Stomach (tissue), 8 donors: ENCODE measurements at regions not wholly inside any gene's neighbourhood (a gene's known extent, or its start where the extent isn't known, plus 50 kb on each side); places are given as distances from the start of the nearest gene placed in this dataset.

ENCODE experiments used
- DNase-seq, 2 donors: peaks; one replicate each; pipeline versions ENCODE4 v3.0.0 to v3.0.0-alpha.2; 2013 to 2019
- H3K27ac ChIP-seq, 5 donors: fragments of 200-600 bp in 4 of 5; sonication (generic) in 4 of 5; one replicate each; pipeline ENCODE4 v1.5.1; 2013 to 2019; ENCODE audit warnings: mild to moderate bottlenecking in 1 of 5, moderate library complexity in 1 of 5
- H3K27me3 ChIP-seq, 3 donors: fragments of 200-600 bp; sonication (generic); one replicate each; pipeline ENCODE4 v1.5.1; 2017 to 2019; ENCODE audit warnings: mixed run types in 1 of 3
- H3K36me3 ChIP-seq, 4 donors: fragments of 200-600 bp; sonication (generic); 1 replicate in 3 of 4; 2 replicates in 1 of 4; pipeline ENCODE4 v1.5.1; 2016 to 2019
- H3K4me1 ChIP-seq, 4 donors: fragments of 200-600 bp; sonication (generic); one replicate each; pipeline ENCODE4 v1.5.1; 2016 to 2019
- H3K4me3 ChIP-seq, 4 donors: fragments of 200-600 bp; sonication (generic) in 3 of 4; one replicate each; pipeline ENCODE4 v1.5.1; 2016 to 2019; ENCODE audit warnings: mild to moderate bottlenecking in 1 of 4
- H3K9me3 ChIP-seq, 4 donors: fragments of 200-600 bp; sonication (generic); one replicate each; pipeline ENCODE4 v1.5.1; 2016 to 2019
- EP300 ChIP-seq: sonication (generic); formaldehyde crosslinking; IDR thresholded peaks from one replicate; pipeline ENCODE4 v1.6.1; 2017; ENCODE audit warnings: antibody characterized with exemption
- POLR2A ChIP-seq, 4 donors: fragments of 450-650 bp; IDR thresholded peaks; one replicate each; pipeline ENCODE4 v1.6.1; 2016; ENCODE audit warnings: antibody characterized with exemption in 4 of 4, control low read depth in 2 of 4, mild to moderate bottlenecking in 1 of 4, moderate library complexity in 1 of 4
- POLR2AphosphoS5 ChIP-seq, 3 donors: sonication (generic); formaldehyde crosslinking; IDR thresholded peaks; one replicate each; pipeline ENCODE4 v1.6.1; 2016; ENCODE audit warnings: antibody characterized with exemption in 3 of 3
- WGBS, 5 donors: extraction: QIAGEN DNeasy Blood & Tissue Kit in 3 of 5; methylation state at CpG; one replicate each; pipeline versions ENCODE4 v1.1.5 to v1.1.7; 2013 to 2018; 5-methylcytosine and 5-hydroxymethylcytosine counted together
- intact Hi-C: fragments of 100-400 bp; cut with DNase I; formaldehyde crosslinking; loops from one replicate; pipeline ENCODE4 v1.15.1; 2023; ENCODE audit warnings: low total_unique reads
- TF ChIP-seq, protein P1 (sequence below), 7 experiments: fragments of 450-650 bp in 4 of 7; fragments of 200-600 bp in 3 of 7; sonication (generic) in 3 of 7; IDR thresholded peaks; one replicate each; pipeline ENCODE4 v1.5.1; 2016 to 2019; ENCODE audit warnings: antibody characterized with exemption in 7 of 7, control low read depth in 2 of 7, mild to moderate bottlenecking in 1 of 7
- donor health status: healthy with polysubstance abuse.
- donor health status: Bipolar disorder and iron deficiency.
- donor health status: healthy.

DNA sequence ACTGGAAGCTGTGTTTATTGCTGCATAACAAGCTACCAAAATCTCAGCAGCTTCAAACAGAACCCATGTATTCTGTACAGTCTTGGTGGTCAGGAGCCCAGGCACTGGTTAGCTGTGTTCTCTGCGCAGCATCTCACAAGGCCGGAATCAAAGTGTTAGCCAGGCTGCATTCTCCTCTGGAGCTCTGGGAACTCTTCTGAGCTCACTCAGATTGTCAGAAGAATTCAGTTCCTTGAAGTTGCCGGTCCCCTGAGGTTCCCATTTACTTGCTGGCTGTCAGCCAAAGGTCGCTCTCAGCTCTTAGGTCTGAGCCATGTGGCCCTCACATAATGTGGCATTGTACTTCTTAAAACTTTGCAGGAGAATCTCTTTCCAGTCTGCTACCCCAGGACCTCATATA is 123.6 kb upstream of the SMIM21 start:
- Histone ChIP-seq H3K4me1 (no peaks in the 10 kb centered on the region), H3K36me3 (no peaks in the 10 kb centered on the region), H3K27me3 (peaks cover 0 to 4% (median 0%) of the 10 kb centered on the region in 3 donors), H3K27ac (no peak overlapping the region), H3K4me3 (no peak overlapping the region), H3K9me3 (no peaks in the 10 kb centered on the region)
- intact Hi-C loops: no loop called here
- no peak for TF ChIP-seq POLR2AphosphoS5 (IDR thresholded peaks at IDR 0.05)
- TF ChIP-seq, protein P1, sequence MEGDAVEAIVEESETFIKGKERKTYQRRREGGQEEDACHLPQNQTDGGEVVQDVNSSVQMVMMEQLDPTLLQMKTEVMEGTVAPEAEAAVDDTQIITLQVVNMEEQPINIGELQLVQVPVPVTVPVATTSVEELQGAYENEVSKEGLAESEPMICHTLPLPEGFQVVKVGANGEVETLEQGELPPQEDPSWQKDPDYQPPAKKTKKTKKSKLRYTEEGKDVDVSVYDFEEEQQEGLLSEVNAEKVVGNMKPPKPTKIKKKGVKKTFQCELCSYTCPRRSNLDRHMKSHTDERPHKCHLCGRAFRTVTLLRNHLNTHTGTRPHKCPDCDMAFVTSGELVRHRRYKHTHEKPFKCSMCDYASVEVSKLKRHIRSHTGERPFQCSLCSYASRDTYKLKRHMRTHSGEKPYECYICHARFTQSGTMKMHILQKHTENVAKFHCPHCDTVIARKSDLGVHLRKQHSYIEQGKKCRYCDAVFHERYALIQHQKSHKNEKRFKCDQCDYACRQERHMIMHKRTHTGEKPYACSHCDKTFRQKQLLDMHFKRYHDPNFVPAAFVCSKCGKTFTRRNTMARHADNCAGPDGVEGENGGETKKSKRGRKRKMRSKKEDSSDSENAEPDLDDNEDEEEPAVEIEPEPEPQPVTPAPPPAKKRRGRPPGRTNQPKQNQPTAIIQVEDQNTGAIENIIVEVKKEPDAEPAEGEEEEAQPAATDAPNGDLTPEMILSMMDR (IDR thresholded peaks at IDR 0.05): no peak
- TF ChIP-seq EP300: no peak
- no peak for TF ChIP-seq POLR2A (IDR thresholded peaks at IDR 0.05)
- WGBS, 5 donors: 15 to 43% (median 36%) methylated on average over 4 of the region's 4 CpGs
- DNase-seq: peak in 1 of 2 donors; percentile 67

DNA sequence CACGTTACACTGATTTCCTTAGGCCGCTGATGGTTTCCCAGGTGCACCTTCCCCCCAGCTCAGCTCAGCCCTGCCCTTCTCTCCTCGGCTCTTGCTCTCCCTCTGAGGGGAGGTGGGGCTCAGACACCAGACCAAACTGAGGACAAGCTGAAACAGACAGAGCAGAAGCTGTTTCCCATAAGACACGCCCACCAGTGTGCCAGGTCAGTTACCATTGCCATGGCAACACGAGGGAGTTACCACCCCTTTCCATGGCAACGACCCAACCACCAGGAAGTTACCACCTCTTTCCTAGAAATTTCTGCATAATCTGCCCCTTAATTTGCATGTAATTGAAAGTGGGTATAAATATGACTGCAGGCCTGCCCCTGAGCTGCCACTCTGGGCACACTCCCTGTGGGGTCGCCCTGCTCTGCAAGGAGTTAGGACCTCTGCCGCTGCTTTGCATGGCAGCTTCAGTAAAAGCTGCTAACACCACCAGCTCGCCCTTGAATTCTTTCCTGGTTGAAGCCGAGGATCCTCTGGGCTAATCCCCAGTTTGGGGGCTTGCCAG is 120.9 kb upstream of the SMIM21 start:
- intact Hi-C loops: no loop called here

DNA sequence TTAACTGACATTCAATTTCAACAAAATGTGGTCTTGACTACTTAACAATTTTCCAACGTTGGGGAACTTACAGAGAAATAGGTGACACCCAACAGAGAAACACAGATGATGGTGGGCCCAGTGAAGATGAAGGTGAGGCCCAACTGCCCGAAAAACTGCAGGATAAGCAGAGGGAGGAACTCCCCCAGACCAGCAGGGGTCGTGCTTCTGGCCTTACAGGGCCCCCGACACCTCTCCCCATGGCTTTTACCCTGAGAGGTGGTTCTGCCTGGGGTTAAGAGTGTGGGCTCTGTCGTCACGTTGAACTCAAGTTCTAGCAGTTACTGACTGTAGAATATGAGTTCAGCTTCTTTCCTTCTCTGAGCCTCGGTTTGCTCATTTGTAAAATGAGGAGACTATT is 119.5 kb upstream of the SMIM21 start:
- TF ChIP-seq, protein P1 (IDR thresholded peaks at IDR 0.05): no peak
- TF ChIP-seq POLR2AphosphoS5 (IDR thresholded peaks at IDR 0.05) (no peak), POLR2A (IDR thresholded peaks at IDR 0.05) (no peak), EP300 (no peak)
- intact Hi-C loops: no loop called here
- 71 to 88% (median 80%) methylated on average over 7 of the region's 7 CpGs for WGBS, 5 donors
- no peaks in the 10 kb centered on the region for H3K9me3 ChIP-seq
- H3K27ac ChIP-seq: no peak overlapping the region
- H3K36me3 ChIP-seq: no peaks in the 10 kb centered on the region
- DNase-seq: no peak
- H3K4me3 ChIP-seq: no peak overlapping the region
- no peaks in the 10 kb centered on the region for H3K4me1 ChIP-seq
- H3K27me3 ChIP-seq: peaks cover 0 to 4% (median 0%) of the 10 kb centered on the region in 3 donors

More for the DNA sequence above, 120.9 kb upstream of the SMIM21 start:
- DNase-seq: peak in 1 of 2 donors; percentile 52
- Histone ChIP-seq H3K27ac (no peak overlapping the region), H3K36me3 (no peaks in the 10 kb centered on the region), H3K27me3 (peaks cover 0 to 4% (median 0%) of the 10 kb centered on the region in 3 donors), H3K4me1 (no peaks in the 10 kb centered on the region), H3K9me3 (no peaks in the 10 kb centered on the region), H3K4me3 (no peak overlapping the region)
- no peak for TF ChIP-seq POLR2A (IDR thresholded peaks at IDR 0.05)
- no peak for TF ChIP-seq EP300
- no peak for TF ChIP-seq POLR2AphosphoS5 (IDR thresholded peaks at IDR 0.05)
- 59 to 63% (median 62%) methylated on average over 7 to 10 of the region's 10 CpGs for WGBS, 5 donors

GRCh38 chr18:75545189-75545588 is 117.7 kb upstream of the SMIM21 start:
- peaks cover 0 to 4% (median 0%) of the 10 kb centered on the region in 3 donors for H3K27me3 ChIP-seq
- TF ChIP-seq POLR2A (IDR thresholded peaks at IDR 0.05) (no peak), POLR2AphosphoS5 (IDR thresholded peaks at IDR 0.05) (no peak), EP300 (no peak)
- TF ChIP-seq, protein P1 (IDR thresholded peaks at IDR 0.05): no peak
- intact Hi-C loops: no loop called here
- no peaks in the 10 kb centered on the region for H3K4me1 ChIP-seq
- WGBS, 5 donors: 67 to 85% (median 82%) methylated on average over 6 of the region's 6 CpGs
- H3K36me3 ChIP-seq: no peaks in the 10 kb centered on the region
- no peak overlapping the region for H3K27ac ChIP-seq
- H3K9me3 ChIP-seq: no peaks in the 10 kb centered on the region
- DNase-seq: peak in 1 of 2 donors; percentile 32
- no peak overlapping the region for H3K4me3 ChIP-seq

- Histone ChIP-seq H3K4me1 (no peaks in the 10 kb centered on the region), H3K27ac (no peak overlapping the region), H3K27me3 (peaks cover 0 to 8% (median 0%) of the 10 kb centered on the region in 3 donors), H3K36me3 (no peaks in the 10 kb centered on the region), H3K9me3 (no peaks in the 10 kb centered on the region), H3K4me3 (no peak overlapping the region)
- intact Hi-C loops: no loop called here
- DNase-seq: no peak
- 60 to 75% (median 70%) methylated on average over 5 of the region's 5 CpGs for WGBS, 5 donors
- TF ChIP-seq POLR2A (IDR thresholded peaks at IDR 0.05): no peak
These were observed 117.0 kb upstream of the SMIM21 start for GRCh38 chr18:75544496-75544895.
